GM19023 (cell line): ENCODE measurements at regions not wholly inside any gene's neighbourhood (a gene's known extent, or its start where the extent isn't known, plus 50 kb on each side); places are given as distances from the start of the nearest gene placed in this dataset.

Experiments
- ATAC-seq: cut with Tn5 transposase; IDR thresholded peaks from one replicate; pipeline ENCODE4 v1.9.1; 2021; ENCODE audit warnings: mild to moderate bottlenecking, moderate library complexity; ENCODE audit not compliant: unreplicated experiment

DNA sequence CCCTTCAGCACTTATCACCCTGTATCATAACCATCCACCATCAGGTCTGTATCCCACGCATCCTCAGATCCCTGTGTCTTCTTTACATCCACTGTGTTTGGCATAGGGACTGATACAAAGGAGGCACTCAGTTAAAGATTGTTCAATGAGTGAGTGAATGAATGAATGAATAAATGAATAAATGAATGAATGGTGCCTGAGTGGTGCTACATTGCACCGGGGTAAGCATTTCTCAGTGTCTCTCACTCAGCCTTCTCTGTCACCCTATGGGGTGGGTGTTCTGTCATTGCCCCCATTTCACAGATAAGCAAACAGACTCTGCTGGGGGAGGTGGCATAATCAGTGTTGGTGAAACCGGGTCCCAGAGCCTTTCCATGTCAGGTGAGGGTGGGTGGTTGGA is 56.6 kb upstream of the ID3 start:
- no peak for ATAC-seq

DNA sequence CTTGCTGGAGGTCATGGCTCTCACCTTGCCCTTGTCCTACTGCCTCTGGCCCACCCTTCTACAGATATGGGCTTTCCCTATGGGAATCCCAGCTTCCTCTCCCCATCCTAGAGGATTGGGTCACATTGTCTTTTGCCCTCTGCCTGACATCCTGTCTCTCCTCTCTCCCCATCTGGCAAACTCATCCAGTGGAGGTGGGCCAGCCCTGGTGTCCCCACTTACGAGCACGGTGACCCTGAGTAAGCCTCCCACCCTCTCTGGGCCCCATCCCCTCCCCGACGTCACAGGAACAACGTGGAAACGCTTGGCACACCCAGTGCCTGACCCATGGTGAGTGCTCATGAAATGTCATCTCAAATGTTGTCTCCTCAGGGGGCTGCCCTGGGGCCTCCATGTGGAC is 56.1 kb upstream of the ID3 start:
- no peak for ATAC-seq

DNA sequence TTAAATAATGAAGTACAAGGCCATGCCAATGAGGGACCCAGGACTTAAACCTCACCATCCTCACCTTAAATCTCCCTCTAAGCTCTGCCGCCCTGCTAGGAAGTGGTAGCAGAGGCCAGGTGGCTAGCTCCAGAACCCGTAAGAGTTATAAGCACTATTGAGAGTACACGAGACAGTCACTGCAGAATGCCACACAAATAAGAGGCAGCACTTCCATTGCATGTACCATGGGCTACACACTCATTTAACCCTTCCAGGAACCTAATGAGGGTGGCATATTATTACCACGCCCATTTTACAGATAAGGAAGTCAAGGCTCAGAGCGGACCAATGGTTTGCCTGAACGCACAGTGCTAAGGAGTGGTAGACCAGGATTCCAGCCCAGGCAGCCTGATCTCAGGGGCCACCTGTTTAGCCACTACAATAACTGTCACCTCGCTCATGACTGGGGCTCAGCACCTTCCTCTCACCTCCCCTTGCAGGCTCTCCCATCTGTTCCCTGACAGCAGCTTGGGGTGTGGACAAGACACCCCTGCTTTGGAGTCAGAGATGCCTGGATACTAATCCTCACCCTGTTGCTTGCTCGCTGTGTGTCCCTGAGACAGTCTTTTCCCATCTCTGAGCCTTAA is 54.8 kb upstream of the ID3 start:
- no peak for ATAC-seq

DNA sequence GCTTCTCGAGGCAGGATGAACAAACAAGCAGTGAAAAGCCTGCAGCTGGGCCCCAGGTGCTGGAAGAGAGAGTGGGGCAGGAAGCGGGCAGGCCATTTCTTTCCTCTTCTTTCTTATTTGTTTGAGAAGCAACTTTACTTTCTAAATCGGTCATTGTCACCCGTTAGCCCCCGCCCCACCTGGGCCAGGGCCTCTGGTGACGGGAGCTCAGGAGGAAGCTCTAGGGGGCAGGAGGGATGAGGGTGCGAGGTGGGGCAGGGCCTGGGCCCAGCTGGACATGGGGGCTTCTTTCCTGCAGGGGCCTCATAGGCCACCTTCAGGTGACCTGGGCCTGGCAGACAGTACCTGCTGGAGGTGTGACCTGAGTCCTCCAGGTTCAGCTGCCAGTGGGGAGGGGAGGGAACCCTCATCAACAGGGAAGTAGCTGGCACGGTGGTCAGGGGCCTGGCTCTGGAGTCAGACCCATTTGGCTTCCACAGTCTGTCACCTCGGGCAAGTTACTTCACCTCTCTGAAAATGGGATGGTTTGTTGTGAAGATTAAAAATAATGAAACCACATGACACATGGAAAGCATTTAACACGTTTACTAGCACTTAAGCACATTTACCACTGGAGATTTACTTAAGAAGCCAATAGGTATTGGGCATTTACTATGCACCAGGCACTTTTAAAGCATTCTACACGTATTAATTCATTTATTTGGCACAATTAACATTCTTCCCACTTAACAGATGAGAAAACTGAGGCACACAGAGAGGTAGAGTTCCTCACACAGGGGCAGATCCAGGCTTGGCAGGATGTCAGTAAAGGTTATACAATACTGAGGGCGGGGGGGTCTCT is 54.1 kb upstream of the ID3 start:
- peak; percentile 45 for ATAC-seq

DNA sequence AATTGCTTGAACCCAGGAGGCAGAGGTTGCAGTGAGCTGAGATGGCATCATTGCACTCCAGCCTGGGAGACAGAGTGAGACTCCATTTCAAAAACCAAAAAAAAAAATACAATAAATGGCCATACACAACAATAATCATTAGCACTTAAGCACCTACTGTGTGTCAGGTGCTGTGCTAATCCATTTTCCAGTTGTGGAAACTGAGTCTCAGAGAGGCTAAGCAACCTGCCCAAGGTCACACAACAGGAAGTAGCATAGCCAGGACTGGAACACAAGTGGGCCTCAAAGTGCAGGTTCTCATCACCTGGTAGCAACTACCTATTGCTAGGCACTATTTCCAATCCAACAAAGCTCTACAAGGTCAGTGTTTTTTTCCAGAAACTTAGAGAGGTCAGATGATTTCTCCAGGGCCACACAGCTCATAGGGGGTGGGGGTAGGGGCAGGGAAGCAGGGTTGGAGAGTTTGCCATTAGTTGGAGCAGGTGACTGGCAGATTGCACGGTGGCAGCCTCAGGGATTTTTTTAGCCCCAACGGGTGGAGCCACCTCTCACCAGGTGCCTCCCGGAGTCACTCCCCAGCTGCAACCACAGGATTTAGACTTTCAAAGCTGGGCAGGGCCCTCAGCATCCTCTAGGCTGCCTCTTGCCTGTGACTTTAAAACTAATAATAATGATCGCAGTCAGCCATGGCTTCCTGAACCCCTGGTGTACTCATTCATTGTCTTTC is 52.5 kb upstream of the ID3 start:
- no peak for ATAC-seq

DNA sequence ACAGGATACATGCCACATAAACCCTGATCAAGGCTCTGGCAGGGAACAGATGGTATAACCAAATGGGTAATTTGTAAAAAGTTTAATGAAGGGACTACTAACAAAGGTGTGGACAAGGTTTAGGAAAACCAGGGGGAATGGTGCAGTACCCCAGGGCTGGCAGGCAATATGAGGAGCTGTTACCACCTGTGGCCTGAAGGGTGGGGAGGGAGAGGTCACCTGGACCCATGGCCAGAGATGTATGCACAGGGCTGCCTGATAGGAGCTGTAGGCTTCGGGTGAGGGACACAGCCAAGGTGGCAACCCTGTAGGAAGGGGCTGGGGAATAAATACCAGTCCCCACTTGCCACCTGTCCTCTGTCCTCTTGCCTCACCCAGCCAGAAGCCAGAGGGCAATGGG is 51.4 kb upstream of the ID3 start:
- ATAC-seq = no peak

DNA sequence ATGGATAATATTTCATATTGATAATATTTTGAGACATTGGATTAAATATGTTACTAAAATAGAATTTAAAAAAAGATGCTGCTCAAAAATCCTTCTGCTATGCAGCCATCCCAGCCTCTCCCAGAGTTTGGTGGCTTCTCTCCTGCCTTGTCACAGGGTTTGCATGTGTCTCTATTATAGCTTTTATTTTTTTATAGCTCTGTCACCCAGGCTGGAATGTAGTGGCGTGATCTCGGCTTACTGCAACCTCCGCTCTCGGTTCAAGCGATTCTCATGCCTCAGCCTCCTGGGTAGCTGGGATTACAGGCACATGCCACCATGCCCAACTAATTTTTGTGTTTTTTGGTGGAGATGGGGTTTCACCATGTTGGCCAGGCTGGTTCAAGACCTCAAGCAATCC is 50.7 kb upstream of the ID3 start:
- ATAC-seq = no peak
